ENCODE measurements at regions not wholly inside any gene's neighbourhood (a gene's known extent, or its start where the extent isn't known, plus 50 kb on each side); places are given as distances from the start of the nearest gene placed in this dataset.

DNA sequence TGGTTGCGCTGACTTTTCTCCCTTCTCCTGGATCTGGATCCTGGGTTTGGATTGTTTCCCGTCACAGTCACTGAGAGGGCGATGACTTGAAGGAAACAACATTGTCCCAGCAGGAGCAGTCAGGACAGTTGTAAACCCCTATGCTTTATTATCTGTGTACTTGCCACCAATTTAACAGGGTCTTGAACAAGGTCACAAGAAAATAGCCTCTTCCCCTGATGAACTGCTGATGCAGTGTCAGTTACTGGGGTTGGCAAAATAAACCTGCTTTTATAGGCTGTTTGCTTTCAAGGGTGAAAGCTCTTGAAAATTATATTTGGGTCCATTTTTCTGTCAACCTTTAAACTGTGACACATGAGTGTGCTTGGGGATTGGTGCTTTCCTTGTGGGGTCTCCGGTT, 238.9 kb downstream of the ACTR3B start:
- TF ChIP-seq, protein P1, sequence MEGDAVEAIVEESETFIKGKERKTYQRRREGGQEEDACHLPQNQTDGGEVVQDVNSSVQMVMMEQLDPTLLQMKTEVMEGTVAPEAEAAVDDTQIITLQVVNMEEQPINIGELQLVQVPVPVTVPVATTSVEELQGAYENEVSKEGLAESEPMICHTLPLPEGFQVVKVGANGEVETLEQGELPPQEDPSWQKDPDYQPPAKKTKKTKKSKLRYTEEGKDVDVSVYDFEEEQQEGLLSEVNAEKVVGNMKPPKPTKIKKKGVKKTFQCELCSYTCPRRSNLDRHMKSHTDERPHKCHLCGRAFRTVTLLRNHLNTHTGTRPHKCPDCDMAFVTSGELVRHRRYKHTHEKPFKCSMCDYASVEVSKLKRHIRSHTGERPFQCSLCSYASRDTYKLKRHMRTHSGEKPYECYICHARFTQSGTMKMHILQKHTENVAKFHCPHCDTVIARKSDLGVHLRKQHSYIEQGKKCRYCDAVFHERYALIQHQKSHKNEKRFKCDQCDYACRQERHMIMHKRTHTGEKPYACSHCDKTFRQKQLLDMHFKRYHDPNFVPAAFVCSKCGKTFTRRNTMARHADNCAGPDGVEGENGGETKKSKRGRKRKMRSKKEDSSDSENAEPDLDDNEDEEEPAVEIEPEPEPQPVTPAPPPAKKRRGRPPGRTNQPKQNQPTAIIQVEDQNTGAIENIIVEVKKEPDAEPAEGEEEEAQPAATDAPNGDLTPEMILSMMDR (IDR thresholded peaks at IDR 0.05), result no peak
- TF ChIP-seq, protein P2, sequence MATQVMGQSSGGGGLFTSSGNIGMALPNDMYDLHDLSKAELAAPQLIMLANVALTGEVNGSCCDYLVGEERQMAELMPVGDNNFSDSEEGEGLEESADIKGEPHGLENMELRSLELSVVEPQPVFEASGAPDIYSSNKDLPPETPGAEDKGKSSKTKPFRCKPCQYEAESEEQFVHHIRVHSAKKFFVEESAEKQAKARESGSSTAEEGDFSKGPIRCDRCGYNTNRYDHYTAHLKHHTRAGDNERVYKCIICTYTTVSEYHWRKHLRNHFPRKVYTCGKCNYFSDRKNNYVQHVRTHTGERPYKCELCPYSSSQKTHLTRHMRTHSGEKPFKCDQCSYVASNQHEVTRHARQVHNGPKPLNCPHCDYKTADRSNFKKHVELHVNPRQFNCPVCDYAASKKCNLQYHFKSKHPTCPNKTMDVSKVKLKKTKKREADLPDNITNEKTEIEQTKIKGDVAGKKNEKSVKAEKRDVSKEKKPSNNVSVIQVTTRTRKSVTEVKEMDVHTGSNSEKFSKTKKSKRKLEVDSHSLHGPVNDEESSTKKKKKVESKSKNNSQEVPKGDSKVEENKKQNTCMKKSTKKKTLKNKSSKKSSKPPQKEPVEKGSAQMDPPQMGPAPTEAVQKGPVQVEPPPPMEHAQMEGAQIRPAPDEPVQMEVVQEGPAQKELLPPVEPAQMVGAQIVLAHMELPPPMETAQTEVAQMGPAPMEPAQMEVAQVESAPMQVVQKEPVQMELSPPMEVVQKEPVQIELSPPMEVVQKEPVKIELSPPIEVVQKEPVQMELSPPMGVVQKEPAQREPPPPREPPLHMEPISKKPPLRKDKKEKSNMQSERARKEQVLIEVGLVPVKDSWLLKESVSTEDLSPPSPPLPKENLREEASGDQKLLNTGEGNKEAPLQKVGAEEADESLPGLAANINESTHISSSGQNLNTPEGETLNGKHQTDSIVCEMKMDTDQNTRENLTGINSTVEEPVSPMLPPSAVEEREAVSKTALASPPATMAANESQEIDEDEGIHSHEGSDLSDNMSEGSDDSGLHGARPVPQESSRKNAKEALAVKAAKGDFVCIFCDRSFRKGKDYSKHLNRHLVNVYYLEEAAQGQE (IDR thresholded peaks at IDR 0.05; ENCODE audit: insufficient read depth in 1 of 2, low read depth in 2 of 2, low read length in 1 of 2), result no peak
- no peak for TF ChIP-seq POLR2AphosphoS5 (IDR thresholded peaks at IDR 0.05; ENCODE audit: low read depth, low read length)
- no peak for TF ChIP-seq TCF7L2 (IDR thresholded peaks at IDR 0.05; ENCODE audit: low read depth, low read length)
- TF ChIP-seq SIN3A (IDR thresholded peaks at IDR 0.05; ENCODE audit: borderline replicate concordance, insufficient read depth, low read depth, low read length), result no peak
